ENCODE measurements at regions not wholly inside any gene's neighbourhood (a gene's known extent, or its start where the extent isn't known, plus 50 kb on each side); places are given as distances from the start of the nearest gene placed in this dataset.
"Not testable (repeated sequence)": the region's sequence is repeated elsewhere in the genome, so short reads cannot be mapped to it uniquely, and the experiment has no call there.

GRCh38 chr7:66456431-66456830 lies 172.2 kb upstream of the KCTD7 start:
- not testable (repeated sequence) for DNase-seq (ENCODE audit: low read depth in 2 of 2)

GRCh38 chr7:66458991-66459390 lies 169.7 kb upstream of the KCTD7 start:
- DNase-seq (ENCODE audit: low read depth in 2 of 2) = not testable (repeated sequence)

GRCh38 chr7:66459783-66460413 lies 168.8 kb upstream of the KCTD7 start:
- not testable (repeated sequence) for DNase-seq (ENCODE audit: low read depth in 2 of 2)

- no peak for DNase-seq (ENCODE audit: low read depth in 2 of 2)
Observed at GRCh38 chr7:66460921-66461361, 167.7 kb upstream of the KCTD7 start.

- DNase-seq (ENCODE audit: low read depth in 2 of 2) = not testable (repeated sequence)
Observed at GRCh38 chr7:66461397-66461796, 167.3 kb upstream of the KCTD7 start.

GRCh38 chr7:66462831-66463230 lies 165.8 kb upstream of the KCTD7 start:
- not testable (repeated sequence) for DNase-seq (ENCODE audit: low read depth in 2 of 2)

- DNase-seq (ENCODE audit: low read depth in 2 of 2) = no peak
Observed at GRCh38 chr7:66464059-66464458, 164.6 kb upstream of the KCTD7 start.

- DNase-seq (ENCODE audit: low read depth in 2 of 2) = no peak
Observed at GRCh38 chr7:66466081-66466600, 162.5 kb upstream of the KCTD7 start.

GRCh38 chr7:66467887-66468286 lies 160.8 kb upstream of the KCTD7 start:
- DNase-seq (ENCODE audit: low read depth in 2 of 2) = no peak

GRCh38 chr7:66473064-66473463 lies 155.6 kb upstream of the KCTD7 start:
- not testable (repeated sequence) for DNase-seq (ENCODE audit: low read depth in 2 of 2)

- no peak for DNase-seq (ENCODE audit: low read depth in 2 of 2)
Observed at GRCh38 chr7:66474441-66474840, 154.2 kb upstream of the KCTD7 start.

- DNase-seq (ENCODE audit: low read depth in 2 of 2) = not testable (repeated sequence)
Observed at GRCh38 chr7:66476056-66476455, 152.6 kb upstream of the KCTD7 start.

- not testable (repeated sequence) for DNase-seq (ENCODE audit: low read depth in 2 of 2)
Observed at GRCh38 chr7:66477822-66478397, 150.8 kb upstream of the KCTD7 start.

- not testable (repeated sequence) for DNase-seq (ENCODE audit: low read depth in 2 of 2)
Observed at GRCh38 chr7:66481229-66481628, 147.5 kb upstream of the KCTD7 start.

GRCh38 chr7:66489065-66489464 lies 139.6 kb upstream of the KCTD7 start:
- DNase-seq (ENCODE audit: low read depth in 2 of 2) = not testable (repeated sequence)

- not testable (repeated sequence) for DNase-seq (ENCODE audit: low read depth in 2 of 2)
Observed at GRCh38 chr7:66489741-66490140, 138.9 kb upstream of the KCTD7 start.

GRCh38 chr7:66490979-66491378 lies 137.7 kb upstream of the KCTD7 start:
- DNase-seq (ENCODE audit: low read depth in 2 of 2) = not testable (repeated sequence)

GRCh38 chr7:66492405-66492804 lies 136.3 kb upstream of the KCTD7 start:
- not testable (repeated sequence) for DNase-seq (ENCODE audit: low read depth in 2 of 2)

GRCh38 chr7:66493235-66494205 lies 135.2 kb upstream of the KCTD7 start:
- DNase-seq (ENCODE audit: low read depth in 2 of 2) = peak; percentile 92 to 94

GRCh38 chr7:66497346-66497745 lies 131.3 kb upstream of the KCTD7 start:
- no peak for DNase-seq (ENCODE audit: low read depth in 2 of 2)

GRCh38 chr7:66500087-66500486 lies 128.6 kb upstream of the KCTD7 start:
- DNase-seq (ENCODE audit: low read depth in 2 of 2) = no peak
